Left lung (tissue), 4 donors: ENCODE measurements at regions not wholly inside any gene's neighbourhood (a gene's known extent, or its start where the extent isn't known, plus 50 kb on each side); places are given as distances from the start of the nearest gene placed in this dataset.
A peak's percentile ranks its signal among the peaks of the same experiment; 100 is the strongest.

Experiments
- ATAC-seq: fragments of 200-7000 bp; cut with Tn5 transposase; one replicate; pipeline ENCODE4 v1.9.1; 2020; ENCODE audit warnings: moderate library complexity
- DNase-seq, 4 donors: peaks; one replicate each; pipeline ENCODE4 v3.0.0-alpha.2; 2013 to 2020
- H3K27ac ChIP-seq, 2 donors: fragments of 200-600 bp; sonication (generic) in 1 of 2; one replicate each; pipeline versions ENCODE4 v1.5.0 to v1.8.0; 2020 to 2021
- H3K27me3 ChIP-seq, 2 donors: fragments of 200-600 bp; sonication (generic) in 1 of 2; one replicate each; pipeline versions ENCODE4 v1.5.0 to v1.8.0; 2020 to 2021
- H3K36me3 ChIP-seq, 2 donors: fragments of 200-600 bp; sonication (generic) in 1 of 2; one replicate each; pipeline versions ENCODE4 v1.5.0 to v1.8.0; 2020 to 2021
- H3K4me1 ChIP-seq, 2 donors: fragments of 200-600 bp; one replicate each; pipeline ENCODE4 v1.8.0; 2021
- H3K4me3 ChIP-seq, 2 donors: fragments of 200-600 bp; sonication (generic) in 1 of 2; one replicate each; pipeline versions ENCODE4 v1.5.0 to v1.8.0; 2020 to 2021; ENCODE audit warnings: mild to moderate bottlenecking in 1 of 2
- H3K9me3 ChIP-seq, 2 donors: fragments of 200-600 bp; sonication (generic) in 1 of 2; one replicate each; pipeline versions ENCODE4 v1.5.0 to v1.8.0; 2020 to 2021
- CTCF ChIP-seq, 2 donors: fragments of 200-600 bp; sonication (generic) in 1 of 2; IDR thresholded peaks; one replicate each; pipeline versions ENCODE4 v1.5.0 to v1.8.0; 2021; ENCODE audit warnings: antibody characterized with exemption in 2 of 2
- intact Hi-C, 2 donors: fragments of 100-400 bp; cut with DNase I; formaldehyde crosslinking; loops; one replicate each; pipeline versions ENCODE4 v1.11.2 to v1.14.2; 2022
- donor health status: DM: no; HTN: yes; CAD: no.
- donor health status: DM: no; HTN: no; CAD: no.

- Histone ChIP-seq H3K27ac (no peak overlapping the region), H3K4me3 (no peak overlapping the region), H3K4me1 (no peaks in the 10 kb centered on the region), H3K27me3 (no peaks in the 10 kb centered on the region), H3K9me3 (peaks cover 0 to 2% of the 10 kb centered on the region in 2 donors), H3K36me3 (no peaks in the 10 kb centered on the region)
- DNase-seq, result no peak
- no peak for TF ChIP-seq CTCF (IDR thresholded peaks at IDR 0.05)
- no peak for ATAC-seq
- intact Hi-C loops, result no loop called here
Observed at GRCh38 chr4:56185901-56186300, 201.4 kb downstream of the AASDH start.

- Histone ChIP-seq H3K4me1 (no peaks in the 10 kb centered on the region), H3K36me3 (no peaks in the 10 kb centered on the region), H3K27me3 (no peaks in the 10 kb centered on the region), H3K9me3 (no peaks in the 10 kb centered on the region), H3K4me3 (no peak overlapping the region), H3K27ac (no peak overlapping the region)
- intact Hi-C loops, result no loop called here
- no peak for TF ChIP-seq CTCF (IDR thresholded peaks at IDR 0.05)
- no peak for DNase-seq
- ATAC-seq, result no peak
Observed at GRCh38 chr4:56184214-56184613, 203.1 kb downstream of the AASDH start.

GRCh38 chr4:56183344-56183959 is 203.8 kb downstream of the AASDH start:
- Histone ChIP-seq H3K4me3 (no peak overlapping the region), H3K27me3 (no peaks in the 10 kb centered on the region), H3K9me3 (no peaks in the 10 kb centered on the region), H3K36me3 (no peaks in the 10 kb centered on the region), H3K4me1 (no peaks in the 10 kb centered on the region), H3K27ac (no peak overlapping the region)
- ATAC-seq (no peak), DNase-seq (peak in 1 of 4 donors; percentile 8)
- intact Hi-C loops, result no loop called here
- no peak for TF ChIP-seq CTCF (IDR thresholded peaks at IDR 0.05)

- H3K9me3 ChIP-seq, result no peaks in the 10 kb centered on the region
- no peaks in the 10 kb centered on the region for H3K36me3 ChIP-seq
- no peaks in the 10 kb centered on the region for H3K4me1 ChIP-seq
- intact Hi-C loops, result no loop called here
- ATAC-seq, result no peak
- H3K27me3 ChIP-seq, result no peaks in the 10 kb centered on the region
- no peak for DNase-seq
- H3K4me3 ChIP-seq, result no peak overlapping the region
- TF ChIP-seq CTCF (IDR thresholded peaks at IDR 0.05), result no peak
- no peak overlapping the region for H3K27ac ChIP-seq
Observed at GRCh38 chr4:56182356-56182755, 204.9 kb downstream of the AASDH start.

- intact Hi-C loops, result no loop called here
- DNase-seq, result peak in 1 of 4 donors; percentile 3
- Histone ChIP-seq H3K27me3 (no peaks in the 10 kb centered on the region), H3K36me3 (no peaks in the 10 kb centered on the region), H3K4me1 (no peaks in the 10 kb centered on the region), H3K4me3 (no peak overlapping the region), H3K9me3 (peaks cover 0 to 2% of the 10 kb centered on the region in 2 donors), H3K27ac (no peak overlapping the region)
- ATAC-seq, result no peak
- TF ChIP-seq CTCF (IDR thresholded peaks at IDR 0.05), result no peak
Observed at GRCh38 chr4:56181140-56181953, 205.9 kb downstream of the AASDH start.
